Lung (tissue), 11 donors: ENCODE measurements at regions not wholly inside any gene's neighbourhood (a gene's known extent, or its start where the extent isn't known, plus 50 kb on each side); places are given as distances from the start of the nearest gene placed in this dataset.

ENCODE experiments used
- ATAC-seq: fragments of 200-7000 bp; cut with Tn5 transposase; one replicate; pipeline ENCODE4 v1.9.1; 2020; ENCODE audit warnings: moderate number of reproducible peaks; ENCODE audit not compliant: insufficient read depth, low FRiP score
- DNase-seq, 3 donors: peaks; one replicate each; pipeline ENCODE4 v3.0.0-alpha.2; 2013 to 2017
- H3K27ac ChIP-seq, 2 donors: one replicate each; pipeline ENCODE4 v1.5.1; 2013; ENCODE audit warnings: mild to moderate bottlenecking in 2 of 2, moderate library complexity in 2 of 2, control low read depth in 1 of 2, inconsistent platforms in 1 of 2, low read depth in 1 of 2, low read length in 1 of 2
- H3K27me3 ChIP-seq, 3 donors: one replicate each; pipeline ENCODE4 v1.5.1; 2013; ENCODE audit warnings: low read length in 2 of 3; ENCODE audit not compliant: control insufficient read depth in 3 of 3, insufficient read depth in 3 of 3
- H3K36me3 ChIP-seq, 4 donors: one replicate each; pipeline ENCODE4 v1.5.1; 2013; ENCODE audit warnings: low read length in 4 of 4, mild to moderate bottlenecking in 1 of 4, moderate library complexity in 1 of 4; ENCODE audit not compliant: control insufficient read depth in 4 of 4, insufficient read depth in 4 of 4
- H3K4me1 ChIP-seq, 5 donors: one replicate each; pipeline ENCODE4 v1.5.1; 2013; ENCODE audit warnings: low read length in 5 of 5, mild to moderate bottlenecking in 2 of 5, moderate library complexity in 1 of 5; ENCODE audit not compliant: control insufficient read depth in 5 of 5, insufficient read depth in 5 of 5
- H3K4me3 ChIP-seq: one replicate; pipeline ENCODE4 v1.5.1; 2013; ENCODE audit warnings: mild to moderate bottlenecking, control low read depth, moderate library complexity
- H3K9ac ChIP-seq, 2 donors: one replicate each; pipeline ENCODE4 v1.5.1; 2013; ENCODE audit warnings: low read length in 2 of 2, control low read depth in 1 of 2; ENCODE audit not compliant: insufficient read depth in 1 of 2
- H3K9me3 ChIP-seq, 4 donors: one replicate each; pipeline ENCODE4 v1.5.1; 2013; ENCODE audit warnings: low read length in 3 of 4, mild to moderate bottlenecking in 1 of 4, moderate library complexity in 1 of 4; ENCODE audit not compliant: control insufficient read depth in 4 of 4, insufficient read depth in 3 of 4
- CTCF ChIP-seq: IDR thresholded peaks from 2 replicates; pipeline ENCODE4 v1.5.1; 2012; ENCODE audit warnings: mild to moderate bottlenecking; ENCODE audit errors: control extremely low read depth, extremely low read depth
- WGBS, 2 donors: extraction: QIAGEN DNeasy Blood & Tissue Kit; methylation state at CpG; one replicate each; pipeline ENCODE4 v1.1.7; 2013; 5-methylcytosine and 5-hydroxymethylcytosine counted together
- donor health status: control.
- donor health status: control.
- donor health status: Bipolar disorder and iron deficiency.
- donor health status: healthy.
- donor health status: DM: yes; HTN: yes; CAD: no.

DNA sequence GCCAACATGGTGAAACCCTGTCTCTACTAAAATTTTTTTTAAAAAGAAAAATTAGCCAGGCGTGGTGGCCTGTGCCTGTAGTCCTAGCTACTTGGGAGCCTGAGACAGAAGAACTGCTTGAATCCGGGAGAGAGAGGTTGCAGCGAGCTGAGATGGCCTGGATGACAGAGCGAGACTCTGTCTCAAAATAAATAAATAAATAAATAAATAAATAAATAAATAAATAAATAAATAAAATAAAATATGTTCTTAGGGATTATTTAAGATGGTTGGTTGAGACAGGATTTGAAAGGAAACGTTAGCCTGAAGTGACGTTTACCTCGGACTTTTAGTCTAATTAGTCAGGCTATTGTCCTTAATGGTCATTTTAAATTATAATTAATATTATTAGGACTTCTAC is 88.5 kb upstream of the CHRM3 start:
- no peak for TF ChIP-seq CTCF
- ATAC-seq, result no peak
- Histone ChIP-seq H3K4me1 (no peaks in the 10 kb centered on the region), H3K27me3 (no peaks in the 10 kb centered on the region), H3K36me3 (no peaks in the 10 kb centered on the region), H3K4me3 (no peak overlapping the region), H3K27ac (no peak overlapping the region), H3K9me3 (peaks cover 0 to 1% (median 0%) of the 10 kb centered on the region in 4 donors), H3K9ac (no peak overlapping the region)
- WGBS, 2 donors, result 95 to 97% methylated on average over 7 of the region's 7 CpGs
- no peak for DNase-seq

DNA sequence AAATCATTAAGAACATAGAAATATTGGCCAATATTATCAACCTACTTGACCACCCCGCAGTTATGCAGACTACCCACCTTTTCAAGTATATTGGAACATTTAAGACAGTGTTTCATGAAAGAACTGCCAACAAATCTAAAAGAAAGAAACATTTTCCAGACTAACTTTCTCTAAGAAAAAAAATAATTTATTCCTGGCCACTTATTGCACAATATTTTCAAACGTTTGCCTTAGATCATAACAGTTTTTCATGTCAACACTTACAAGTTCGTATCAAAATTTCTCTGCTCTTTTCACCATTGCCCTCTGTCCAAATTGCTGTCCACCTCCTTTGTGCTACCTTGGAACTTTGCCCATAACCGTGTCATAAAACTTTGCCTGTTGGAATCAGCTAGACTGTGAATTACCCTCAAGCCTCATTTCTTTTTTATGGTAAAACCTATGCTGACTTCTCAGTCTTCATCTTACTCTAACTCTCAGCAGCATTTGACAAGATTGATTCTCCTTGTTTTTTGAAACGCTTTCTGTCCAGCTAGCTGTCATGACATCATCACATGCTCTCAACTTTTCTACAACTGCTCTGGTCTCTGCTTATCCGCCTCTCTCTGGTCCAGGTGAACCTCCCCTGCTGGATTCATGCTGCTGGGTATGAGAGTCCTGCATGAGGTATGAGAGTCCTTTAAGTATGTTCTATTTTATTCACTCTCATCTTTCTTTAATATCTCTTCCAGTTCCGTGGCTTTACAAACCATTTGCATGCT is 92.8 kb upstream of the CHRM3 start:
- 62 to 67% methylated on average over 7 of the region's 7 CpGs for WGBS, 2 donors

DNA sequence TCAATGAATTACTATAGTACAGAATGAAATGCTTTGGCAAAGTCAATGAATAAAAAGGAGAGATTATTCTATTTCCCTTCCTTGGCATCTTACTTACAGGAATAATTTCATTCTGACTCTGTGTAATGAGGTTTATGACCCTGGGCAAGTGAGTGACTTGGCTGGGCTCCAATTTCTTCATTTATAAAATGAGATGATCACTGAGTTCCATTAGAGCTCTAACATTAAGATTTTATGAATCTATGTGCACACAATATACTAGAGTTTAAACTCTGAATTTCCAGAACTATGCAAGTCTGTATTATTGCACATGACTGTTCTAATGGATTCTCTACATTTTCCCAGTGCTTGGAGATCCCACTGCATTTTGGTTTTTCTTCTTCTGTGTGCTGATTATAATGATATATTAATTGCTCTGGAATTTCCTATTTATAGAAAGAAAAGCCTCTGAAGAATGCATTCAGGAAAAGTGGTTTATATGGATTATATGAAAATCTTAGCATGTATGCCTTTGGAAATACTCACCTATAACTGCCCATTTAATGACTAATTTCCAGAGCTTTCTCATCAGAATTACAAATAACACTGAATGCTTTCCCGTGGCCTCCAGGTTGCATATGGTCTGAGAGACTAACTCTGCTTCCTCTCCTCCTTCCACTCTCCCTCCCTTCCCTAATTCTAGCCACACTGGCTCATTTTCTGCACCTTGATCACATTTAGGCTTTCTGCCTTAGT is 97.4 kb upstream of the CHRM3 start:
- Histone ChIP-seq H3K9ac (no peak overlapping the region), H3K4me3 (no peak overlapping the region), H3K9me3 (no peaks in the 10 kb centered on the region), H3K4me1 (no peaks in the 10 kb centered on the region), H3K27ac (no peak overlapping the region), H3K36me3 (no peaks in the 10 kb centered on the region), H3K27me3 (no peaks in the 10 kb centered on the region)
- TF ChIP-seq CTCF, result no peak
- ATAC-seq, result no peak
- 47 to 64% methylated on average over 1 of the region's 1 CpG for WGBS, 2 donors
- DNase-seq, result peak in 1 of 3 donors; percentile 9

More for the DNA sequence above, 92.8 kb upstream of the CHRM3 start:
- no peak overlapping the region for H3K27ac ChIP-seq
- TF ChIP-seq CTCF, result no peak
- no peak overlapping the region for H3K9ac ChIP-seq
- peak in 2 of 3 donors; percentile 12 to 38 for DNase-seq
- no peak overlapping the region for H3K4me3 ChIP-seq
- no peaks in the 10 kb centered on the region for H3K4me1 ChIP-seq
- no peaks in the 10 kb centered on the region for H3K36me3 ChIP-seq
- ATAC-seq, result no peak
- H3K9me3 ChIP-seq, result peaks cover 0 to 1% (median 0%) of the 10 kb centered on the region in 4 donors
- H3K27me3 ChIP-seq, result no peaks in the 10 kb centered on the region
